A549 (cell line): ENCODE measurements at regions not wholly inside any gene's neighbourhood (a gene's known extent, or its start where the extent isn't known, plus 50 kb on each side); places are given as distances from the start of the nearest gene placed in this dataset.

Experiments
- ATAC-seq, 2 experiments: fragments of 200-7000 bp in 1 of 2; fragments of >200 bp in 1 of 2; cut with Nextera tagmentation in 1 of 2; cut with Tn5 transposase in 1 of 2; 3 replicates each; pipeline versions ENCODE4 v1.8.0 to v1.9.1; 2018 to 2020; ENCODE audit warnings: mild to moderate bottlenecking in 1 of 2, moderate library complexity in 1 of 2
- CTCF ChIA-PET: fragments of 300-600 bp; sonication (Branson Sonifier 250); formaldehyde crosslinking; extraction: SDS; loops from one replicate; lab custom pipeline; 2021; ENCODE audit warnings: antibody characterized with exemption, inconsistent platforms; lab: Yijun Ruan, JAX
- POLR2A ChIA-PET: fragments of 350-600 bp; formaldehyde crosslinking; extraction: SDS; loops from one replicate; lab custom pipeline; 2021; ENCODE audit warnings: antibody characterized with exemption, inconsistent platforms; lab: Yijun Ruan, JAX
- DNase-seq, 2 experiments: peaks; one replicate each; pipeline versions ENCODE4 v3.0.0 to v3.0.0-alpha.2; 2011 to 2016; ENCODE audit warnings: low read depth in 1 of 2, low spot score in 1 of 2
- FAIRE-seq: peaks from 2 replicates; lab custom pipeline; 2011; peaks lifted over from hg19 to GRCh38; lab: Jason Lieb, UNC
- H3K27ac ChIP-seq, 2 experiments: fragments of >200 bp; sonication (Bioruptor Twin); formaldehyde crosslinking; 3 replicates each; pipeline ENCODE4 v1.5.1; 2016 to 2017
- H3K4me1 ChIP-seq: fragments of >200 bp; sonication (Bioruptor Twin); formaldehyde crosslinking; 3 replicates; pipeline ENCODE4 v1.6.1; 2016
- H3K4me2 ChIP-seq: fragments of >200 bp; sonication (Bioruptor Twin); formaldehyde crosslinking; 3 replicates; pipeline ENCODE4 v1.6.1; 2016
- H3K4me3 ChIP-seq: fragments of >200 bp; sonication (Bioruptor Twin); formaldehyde crosslinking; 3 replicates; pipeline ENCODE4 v1.5.1; 2016
- H3K9me3 ChIP-seq: fragments of >200 bp; sonication (Bioruptor Twin); formaldehyde crosslinking; 3 replicates; pipeline ENCODE4 v1.6.1; 2016
- BCL3 ChIP-seq: fragments of >200 bp; sonication (Bioruptor Twin); formaldehyde crosslinking; IDR thresholded peaks from 3 replicates; pipeline ENCODE4 v1.6.1; 2016
- BHLHE40 ChIP-seq: IDR thresholded peaks from 2 replicates; pipeline ENCODE4 v1.6.1; 2012; ENCODE audit warnings: low read depth, low read length, inconsistent platforms
- CBX2 ChIP-seq: fragments of 200-600 bp; sonication (generic); IDR thresholded peaks from 2 replicates; pipeline ENCODE4 v1.6.1; 2016; ENCODE audit warnings: low read depth, mild to moderate bottlenecking, borderline replicate concordance
- E2F6 ChIP-seq: IDR thresholded peaks from 2 replicates; pipeline ENCODE4 v1.6.1; 2012; ENCODE audit warnings: low read depth, borderline replicate concordance
- EHMT2 ChIP-seq: fragments of 200-600 bp; sonication (generic); IDR thresholded peaks from 2 replicates; pipeline ENCODE4 v1.6.1; 2016; ENCODE audit warnings: antibody characterized with exemption, low read depth, mild to moderate bottlenecking, moderate library complexity
- FOSL2 ChIP-seq, 2 experiments: fragments of 450-650 bp in 1 of 2; fragments of >200 bp in 1 of 2; sonication (Bioruptor Twin) in 1 of 2; formaldehyde crosslinking; IDR thresholded peaks; 2 replicates each; pipeline versions ENCODE4 v1.5.0 to v1.6.1; 2016 to 2020; ENCODE audit warnings: mild to moderate bottlenecking in 1 of 2, moderate library complexity in 1 of 2
- FOXS1 ChIP-seq: fragments of 250-450 bp; sonication (Bioruptor Pico); IDR thresholded peaks from 2 replicates; pipeline ENCODE4 v1.5.0; 2020; ENCODE audit warnings: mild to moderate bottlenecking, moderate library complexity
- GATA3 ChIP-seq: IDR thresholded peaks from 2 replicates; pipeline ENCODE4 v1.6.1; 2012; ENCODE audit warnings: borderline replicate concordance
- HEYL ChIP-seq: fragments of 250-450 bp; sonication (Bioruptor Pico); IDR thresholded peaks from 2 replicates; pipeline ENCODE4 v1.8.0; 2021; ENCODE audit warnings: mild to moderate bottlenecking, moderate library complexity
- HMGXB4 ChIP-seq: fragments of 250-450 bp; sonication (Bioruptor Pico); IDR thresholded peaks from 2 replicates; pipeline ENCODE4 v1.5.0; 2021; ENCODE audit warnings: mild to moderate bottlenecking, moderate library complexity, borderline replicate concordance
- HOXB13 ChIP-seq: fragments of 250-450 bp; sonication (Bioruptor Pico); IDR thresholded peaks from 2 replicates; pipeline ENCODE4 v1.5.0; 2020; ENCODE audit warnings: low read depth, mild to moderate bottlenecking, moderate library complexity
- JUN ChIP-seq, 2 experiments: fragments of >200 bp; sonication (Bioruptor Twin); formaldehyde crosslinking; IDR thresholded peaks; 2 replicates in 1 of 2; 3 replicates in 1 of 2; pipeline ENCODE4 v1.6.1; 2016 to 2017
- KDM1A ChIP-seq: fragments of 200-600 bp; sonication (generic); IDR thresholded peaks from 2 replicates; pipeline ENCODE4 v1.6.1; 2016; ENCODE audit warnings: low read depth, mild to moderate bottlenecking
- MAFK ChIP-seq: fragments of 450-650 bp; IDR thresholded peaks from 2 replicates; pipeline ENCODE4 v1.6.1; 2014; ENCODE audit not compliant: partially characterized antibody
- MAX ChIP-seq: IDR thresholded peaks from 2 replicates; pipeline ENCODE4 v1.6.1; 2012
- MYC ChIP-seq: IDR thresholded peaks from 2 replicates; pipeline ENCODE4 v1.6.1; 2012; ENCODE audit warnings: mild to moderate bottlenecking, inconsistent platforms, low read length, improper control_type of control experiment, borderline replicate concordance
- NPAS2 ChIP-seq: fragments of 250-450 bp; sonication (Bioruptor Pico); IDR thresholded peaks from 2 replicates; pipeline ENCODE4 v1.8.0; 2022; ENCODE audit warnings: mild to moderate bottlenecking, moderate library complexity, borderline replicate concordance
- PBX3 ChIP-seq: IDR thresholded peaks from 2 replicates; pipeline ENCODE4 v1.6.1; 2012
- POLR2A ChIP-seq: IDR thresholded peaks from 2 replicates; pipeline ENCODE4 v1.6.1; 2012; ENCODE audit warnings: mild to moderate bottlenecking, low read length
- RARB ChIP-seq: fragments of 250-450 bp; sonication (Bioruptor Pico); IDR thresholded peaks from 2 replicates; pipeline ENCODE4 v1.8.0; 2021; ENCODE audit warnings: mild to moderate bottlenecking, moderate library complexity
- RCOR1 ChIP-seq: fragments of 150-350 bp; IDR thresholded peaks from 2 replicates; pipeline ENCODE4 v1.6.1; 2014; ENCODE audit warnings: antibody characterized with exemption, low read length, low read depth
- RFX5 ChIP-seq: fragments of 450-650 bp; IDR thresholded peaks from 2 replicates; pipeline ENCODE4 v1.7.1; 2014; ENCODE audit warnings: antibody characterized with exemption, mild to moderate bottlenecking, moderate library complexity
- RNF2 ChIP-seq: fragments of 200-600 bp; sonication (generic); IDR thresholded peaks from 2 replicates; pipeline ENCODE4 v1.6.1; 2016; ENCODE audit warnings: low read depth, mild to moderate bottlenecking, antibody characterized with exemption, moderate library complexity, borderline replicate concordance
- SMC3 ChIP-seq: fragments of >200 bp; sonication (Bioruptor Twin); formaldehyde crosslinking; IDR thresholded peaks from 3 replicates; pipeline ENCODE4 v1.6.1; 2018; ENCODE audit warnings: inconsistent platforms
- SREBF2 ChIP-seq: fragments of 450-650 bp; IDR thresholded peaks from 2 replicates; pipeline ENCODE4 v1.6.1; 2014; ENCODE audit warnings: mild to moderate bottlenecking, moderate library complexity
- TP53 ChIP-seq: fragments of 250-450 bp; sonication (Bioruptor Pico); IDR thresholded peaks from 2 replicates; pipeline ENCODE4 v1.5.0; 2021; ENCODE audit warnings: mild to moderate bottlenecking, moderate library complexity
- ZC3H11A ChIP-seq: fragments of 450-650 bp; IDR thresholded peaks from 2 replicates; pipeline ENCODE4 v1.6.1; 2014; ENCODE audit warnings: antibody characterized with exemption, mild to moderate bottlenecking
- ZNF302 ChIP-seq: fragments of 250-450 bp; sonication (Bioruptor Pico); IDR thresholded peaks from 2 replicates; pipeline ENCODE4 v1.9.0; 2021; ENCODE audit warnings: inconsistent platforms, mild to moderate bottlenecking, moderate library complexity
- ZSCAN20 ChIP-seq: fragments of 250-450 bp; sonication (Bioruptor Pico); IDR thresholded peaks from 2 replicates; pipeline ENCODE4 v1.8.0; 2022; ENCODE audit warnings: mild to moderate bottlenecking, moderate library complexity
- WGBS: methylation state at CpG from one replicate; pipeline ENCODE4 v1.1.6; 2017; ENCODE audit errors: missing lambda C conversion rate; 5-methylcytosine and 5-hydroxymethylcytosine counted together

GRCh38 chr3:106797461-106797860, 579.8 kb upstream of the CCDC54 start (continued):
- TF ChIP-seq PBX3 (no peak), MYC (no peak), RCOR1 (no peak), RARB (CRISPR knock-in tag) (no peak), SMC3 (no peak), TP53 (no peak)

GRCh38 chr3:106805625-106806024, 571.6 kb upstream of the CCDC54 start:
- WGBS, result 19% methylated on average over 1 of the region's 1 CpG
- no peak overlapping the region for H3K4me2 ChIP-seq
- no peak overlapping the region for H3K27ac ChIP-seq
- H3K9me3 ChIP-seq, result no peaks in the 10 kb centered on the region
- ATAC-seq, result no peak
- no peaks in the 10 kb centered on the region for H3K4me1 ChIP-seq
- no peak for DNase-seq
- no peak for FAIRE-seq
- TF ChIP-seq ZC3H11A (no peak), ZNF302 (CRISPR knock-in tag) (no peak), TP53 (no peak), ZSCAN20 (no peak), FOXS1 (no peak), EHMT2 (no peak), BHLHE40 (no peak), E2F6 (no peak), MAFK (no peak)
- H3K4me3 ChIP-seq, result no peak overlapping the region
- ChIA-PET CTCF (no interaction called here), POLR2A (no interaction called here)

- ChIA-PET CTCF (no interaction called here), POLR2A (no interaction called here)
- no peak for TF ChIP-seq BCL3
- no peak for TF ChIP-seq POLR2A
- no peak for TF ChIP-seq HEYL (CRISPR knock-in tag)
- TF ChIP-seq HMGXB4 (CRISPR knock-in tag), result no peak
- Histone ChIP-seq H3K4me1 (no peaks in the 10 kb centered on the region), H3K4me2 (no peak overlapping the region), H3K27ac (no peak overlapping the region), H3K9me3 (no peaks in the 10 kb centered on the region), H3K4me3 (no peak overlapping the region)
- DNase-seq (no peak), FAIRE-seq (no peak), ATAC-seq (no peak)
These were observed 570.3 kb upstream of the CCDC54 start for GRCh38 chr3:106806964-106807363.

- Histone ChIP-seq H3K9me3 (no peaks in the 10 kb centered on the region), H3K27ac (no peak overlapping the region), H3K4me2 (no peak overlapping the region), H3K4me1 (no peaks in the 10 kb centered on the region), H3K4me3 (no peak overlapping the region)
- 58% methylated on average over 3 of the region's 3 CpGs for WGBS
- ChIA-PET POLR2A (no interaction called here), CTCF (no interaction called here)
- peak; percentile 7 for FAIRE-seq
- ATAC-seq, result no peak
- no peak for DNase-seq
- TF ChIP-seq FOSL2 (IDR thresholded peaks at IDR 0.05), result no peak
- TF ChIP-seq FOSL2 (CRISPR knock-in tag; IDR thresholded peaks at IDR 0.05), result no peak
- TF ChIP-seq ZSCAN20, result no peak
- no peak for TF ChIP-seq SREBF2
- TF ChIP-seq BCL3, result no peak
- no peak for TF ChIP-seq RFX5
- TF ChIP-seq MAX, result no peak
- no peak for TF ChIP-seq JUN (IDR thresholded peaks at IDR 0.05)
- TF ChIP-seq CBX2, result no peak
- no peak for TF ChIP-seq RNF2
- no peak for TF ChIP-seq MAFK
- TF ChIP-seq EHMT2, result no peak
- TF ChIP-seq ZC3H11A, result no peak
- no peak for TF ChIP-seq NPAS2 (CRISPR knock-in tag)
- no peak for TF ChIP-seq POLR2A
- TF ChIP-seq HOXB13 (CRISPR knock-in tag), result no peak
- no peak for TF ChIP-seq KDM1A
- TF ChIP-seq RCOR1, result no peak
- TF ChIP-seq GATA3, result no peak
These were observed 568.2 kb upstream of the CCDC54 start for GRCh38 chr3:106809041-106809440.
